Activated T-cell treated with anti-CD3 and anti-CD28 coated beads for 24 hours (primary cell): ENCODE measurements at regions not wholly inside any gene's neighbourhood (a gene's known extent, or its start where the extent isn't known, plus 50 kb on each side); places are given as distances from the start of the nearest gene placed in this dataset.

Experiments
- DNase-seq: peaks from one replicate; pipeline ENCODE4 v3.0.0-alpha.2; 2020; ENCODE audit warnings: low read depth

DNA sequence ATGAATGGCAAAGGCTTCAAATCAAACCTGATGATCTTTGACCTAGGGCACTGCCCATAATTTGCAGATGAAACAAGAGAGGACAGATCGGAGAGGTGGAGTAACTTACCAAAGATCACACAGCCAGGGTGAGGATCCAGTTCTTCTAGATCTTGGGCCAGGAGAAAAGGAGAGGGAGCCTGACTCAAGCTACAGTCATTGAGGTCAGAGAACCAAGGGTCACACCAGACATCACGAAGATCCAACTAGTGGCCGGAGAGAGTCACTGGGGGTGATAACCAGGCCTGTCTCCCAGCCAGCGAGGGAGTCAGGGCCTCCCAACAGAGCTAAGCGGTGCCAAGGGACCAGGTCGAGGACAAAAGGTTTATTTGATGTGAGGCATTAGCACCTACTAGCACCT is 115.0 kb downstream of the RIPK4 start:
- DNase-seq, result no peak

DNA sequence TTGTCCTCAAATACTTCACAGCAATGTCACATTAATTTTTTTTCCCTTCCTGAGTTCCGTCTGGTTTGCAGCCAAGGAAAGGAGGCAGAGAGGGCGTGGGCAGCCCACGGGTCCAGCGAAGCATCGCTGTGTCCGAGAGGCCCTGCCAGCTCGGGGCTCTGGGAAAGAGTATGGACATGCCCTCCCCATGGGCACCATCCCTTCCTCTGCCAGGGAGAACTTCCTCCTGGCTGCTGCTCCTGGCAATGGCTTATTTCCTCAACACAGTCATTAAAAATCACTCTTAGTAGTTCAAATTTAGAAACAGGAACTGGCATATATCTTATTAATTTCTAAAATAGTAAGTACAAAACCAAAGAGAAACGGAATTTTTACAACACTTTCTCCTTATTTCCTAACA is 115.4 kb downstream of the RIPK4 start:
- no peak for DNase-seq

DNA sequence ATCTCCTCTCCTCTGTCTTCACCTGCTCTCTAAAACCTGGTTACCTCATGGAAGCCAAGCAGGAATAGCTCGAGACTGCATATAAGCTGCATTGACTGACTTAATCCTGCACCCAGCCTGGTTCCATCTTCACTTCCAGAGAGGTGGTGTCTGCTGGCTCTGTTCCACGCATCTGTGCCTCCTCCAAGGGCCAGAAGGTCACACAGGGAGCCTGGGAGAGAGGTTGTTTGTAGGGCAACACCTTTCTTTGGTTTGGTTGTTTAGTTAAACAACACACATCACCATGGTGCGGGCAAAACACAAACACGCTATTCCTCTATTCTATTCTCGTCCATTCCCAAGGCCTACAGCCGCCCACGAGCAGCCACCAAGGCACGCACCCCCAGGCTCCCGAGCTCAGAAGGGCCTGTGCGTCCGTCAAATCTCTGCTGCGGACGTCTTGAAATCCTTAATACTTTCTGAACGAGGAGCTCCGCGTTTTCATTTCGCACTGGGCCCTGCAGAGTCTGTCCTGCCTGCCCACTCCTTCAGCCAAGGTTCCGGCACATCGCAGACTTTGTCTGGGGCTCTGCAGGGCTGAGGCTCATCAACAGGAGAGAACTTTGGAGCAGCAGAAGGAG is 116.2 kb downstream of the RIPK4 start:
- no peak for DNase-seq

DNA sequence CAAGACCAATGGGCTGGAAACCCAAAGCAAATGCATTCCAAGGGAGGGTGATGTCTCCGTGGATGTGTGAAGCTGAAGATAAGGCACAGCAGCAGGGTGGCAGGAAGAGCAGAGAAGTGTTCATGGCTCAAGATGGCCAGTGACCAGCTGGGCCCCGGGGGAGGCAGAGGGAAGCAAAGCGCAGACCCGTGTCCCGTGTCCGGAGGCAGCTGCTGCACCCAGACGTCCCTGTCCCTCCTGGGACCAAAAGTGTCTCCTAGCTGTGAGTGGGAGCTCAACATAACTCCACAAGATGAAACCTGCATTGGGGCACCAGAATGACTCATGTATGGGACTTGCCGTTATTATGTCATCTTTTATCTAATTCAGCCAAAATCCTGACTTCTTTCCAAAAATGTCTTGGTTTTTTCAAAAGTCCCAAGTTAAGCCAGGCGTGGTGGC is 118.2 kb downstream of the RIPK4 start:
- no peak for DNase-seq

DNA sequence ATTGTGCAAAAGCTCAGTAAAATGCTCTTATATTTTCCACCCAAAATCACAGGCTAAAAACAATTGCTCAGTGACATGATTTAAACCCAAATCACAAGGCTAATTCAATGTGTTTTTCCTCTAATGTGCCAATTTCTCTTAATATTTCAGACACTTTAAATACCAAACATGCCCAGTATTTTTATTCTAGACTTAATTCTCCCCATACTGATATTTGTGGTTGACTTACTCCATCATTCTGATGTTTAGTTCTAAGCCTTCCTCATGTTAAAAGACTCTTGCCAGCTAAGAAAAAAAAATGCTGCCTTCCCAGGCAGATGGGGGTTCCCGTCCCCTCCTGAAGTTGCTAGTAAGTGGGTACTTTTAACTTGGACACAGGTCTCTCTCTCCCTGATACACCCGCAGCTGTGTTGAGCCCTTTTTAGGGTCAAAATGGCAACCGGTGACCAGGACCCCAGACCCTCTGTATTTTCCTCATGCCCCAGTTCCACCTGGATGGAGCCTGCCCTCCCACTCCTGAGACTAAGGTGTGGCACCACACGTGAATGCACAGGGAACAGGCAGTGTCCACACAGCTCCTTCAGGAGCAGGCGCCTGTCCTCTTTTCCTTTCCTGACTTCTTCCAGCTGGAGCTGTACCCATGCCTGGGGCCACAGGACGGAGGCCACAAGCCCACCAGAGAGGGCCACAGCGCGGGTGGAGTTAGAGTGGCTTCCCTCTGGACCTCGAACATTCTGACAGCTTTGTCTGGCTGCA is 118.9 kb downstream of the RIPK4 start:
- DNase-seq, result no peak

DNA sequence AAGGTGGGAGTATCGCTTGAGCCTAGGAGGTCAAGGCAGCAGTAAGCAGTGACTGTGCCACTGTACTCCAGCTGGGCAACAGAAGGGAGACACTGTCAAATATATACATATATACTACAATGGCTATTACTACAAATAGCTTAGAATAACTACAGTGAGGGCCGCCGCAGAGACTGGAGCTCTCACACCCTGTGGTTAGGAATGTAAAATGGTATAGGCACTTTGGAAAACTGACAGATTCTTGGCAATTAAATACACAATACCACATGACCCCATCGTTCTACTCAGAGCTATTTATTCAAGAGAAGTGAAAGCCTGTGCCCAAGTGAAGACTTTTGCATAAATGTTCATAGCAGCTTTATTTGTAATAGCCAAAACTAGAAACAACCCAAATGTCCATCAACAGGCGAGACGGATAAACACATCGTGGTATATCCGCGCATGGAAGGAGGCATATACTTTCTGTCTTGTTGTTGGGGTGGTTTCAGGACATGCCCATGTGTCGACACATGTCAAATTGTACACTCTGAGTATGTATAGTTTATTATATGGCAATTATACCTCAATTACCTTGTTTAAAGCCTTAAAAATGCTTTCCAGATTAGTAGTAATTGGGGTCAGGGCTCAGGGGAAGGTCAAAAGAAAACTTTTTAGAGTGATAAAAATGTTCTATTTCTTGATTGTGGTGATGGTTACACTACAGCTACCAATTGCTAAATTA is 123.4 kb downstream of the RIPK4 start:
- DNase-seq, result no peak

DNA sequence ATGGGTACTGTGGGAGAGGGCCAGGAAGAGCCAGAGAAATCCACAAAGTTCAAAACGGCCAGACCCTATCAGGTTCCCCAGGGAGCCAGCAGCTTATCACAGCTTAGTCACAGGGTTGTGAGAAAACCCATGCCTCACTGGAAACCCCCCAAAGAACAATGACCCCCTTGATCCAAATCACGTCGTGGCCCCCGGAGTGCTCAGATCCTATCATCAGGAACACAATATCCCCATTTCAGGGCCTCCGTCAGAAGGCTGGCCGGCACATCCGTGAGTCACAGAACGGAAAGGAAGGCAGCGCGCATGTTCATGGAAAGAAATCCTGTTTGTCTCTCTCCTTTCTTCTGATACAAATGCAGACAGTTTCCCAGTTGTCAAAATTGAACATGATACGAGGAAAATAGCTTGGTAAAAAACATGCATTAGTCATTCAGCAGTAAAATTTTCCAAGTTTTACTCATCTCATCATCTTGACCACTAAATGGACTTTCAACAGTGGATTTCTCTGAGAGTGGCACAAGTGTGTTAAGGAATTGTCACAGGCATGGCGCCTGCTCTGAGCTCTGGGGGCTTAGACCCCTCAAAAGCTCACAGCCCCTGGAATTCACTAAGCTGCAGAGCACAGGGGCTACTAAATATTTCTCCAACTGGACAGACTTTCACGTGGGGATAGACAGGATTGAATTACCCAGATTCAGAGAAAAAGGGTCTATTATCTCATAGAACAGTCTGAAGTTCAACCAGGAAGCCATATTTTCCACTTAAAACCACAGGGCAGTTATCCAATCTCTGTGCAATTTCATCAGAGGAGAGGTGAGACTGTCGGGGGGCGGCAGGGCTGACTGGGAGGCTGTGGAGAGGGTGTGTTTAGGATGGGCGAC is 124.8 kb downstream of the RIPK4 start:
- no peak for DNase-seq

DNA sequence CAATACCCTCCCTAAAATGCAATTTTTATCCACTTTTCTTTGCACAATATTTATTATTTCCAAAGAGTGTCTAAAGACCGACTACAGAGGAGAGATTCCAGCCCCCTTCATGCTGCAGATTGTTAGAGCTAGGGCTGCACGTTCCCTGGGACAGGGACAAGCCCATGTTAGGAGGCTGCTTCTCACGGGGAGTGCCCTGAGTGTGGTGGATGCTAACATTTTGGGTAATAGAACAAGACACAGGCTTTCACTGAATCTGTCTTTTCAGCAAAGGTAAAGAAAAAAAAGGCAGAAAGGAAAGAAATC is 125.4 kb downstream of the RIPK4 start:
- DNase-seq, result no peak

DNA sequence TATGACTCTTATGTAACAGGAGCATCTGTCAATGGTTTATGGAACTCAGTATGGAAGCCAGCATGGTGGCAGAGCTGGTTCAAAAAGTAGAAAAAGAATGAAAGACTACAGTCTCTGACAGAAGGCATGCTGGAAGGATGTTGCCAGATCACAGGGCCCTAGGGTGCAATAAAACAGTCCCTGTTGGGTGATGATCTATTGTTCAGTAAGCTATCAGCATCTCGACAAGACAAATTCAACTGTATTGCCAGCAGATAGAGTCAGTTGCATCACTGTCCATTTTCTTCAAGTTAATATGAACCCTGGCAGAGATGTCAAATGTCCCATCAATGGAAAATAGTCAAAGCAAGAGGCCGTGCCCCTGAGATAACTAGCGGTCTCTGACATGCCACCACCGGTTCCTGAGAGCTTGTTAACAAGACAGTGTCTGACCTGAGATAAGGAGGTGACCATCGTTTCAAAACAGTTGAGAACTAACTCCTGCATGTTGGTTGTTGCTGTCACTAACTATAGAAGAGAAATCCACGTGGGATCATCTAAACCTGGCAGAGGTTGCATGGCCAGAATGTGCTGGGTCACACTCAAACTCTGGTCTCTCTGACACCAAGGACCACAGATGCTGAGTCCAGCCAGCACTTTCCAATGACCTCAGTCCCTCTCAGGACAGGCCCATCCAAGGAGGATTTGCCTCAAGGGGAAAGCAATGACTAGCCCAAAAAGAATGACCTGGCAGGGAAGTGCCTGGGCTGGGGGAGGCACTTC is 125.9 kb downstream of the RIPK4 start:
- DNase-seq, result no peak

DNA sequence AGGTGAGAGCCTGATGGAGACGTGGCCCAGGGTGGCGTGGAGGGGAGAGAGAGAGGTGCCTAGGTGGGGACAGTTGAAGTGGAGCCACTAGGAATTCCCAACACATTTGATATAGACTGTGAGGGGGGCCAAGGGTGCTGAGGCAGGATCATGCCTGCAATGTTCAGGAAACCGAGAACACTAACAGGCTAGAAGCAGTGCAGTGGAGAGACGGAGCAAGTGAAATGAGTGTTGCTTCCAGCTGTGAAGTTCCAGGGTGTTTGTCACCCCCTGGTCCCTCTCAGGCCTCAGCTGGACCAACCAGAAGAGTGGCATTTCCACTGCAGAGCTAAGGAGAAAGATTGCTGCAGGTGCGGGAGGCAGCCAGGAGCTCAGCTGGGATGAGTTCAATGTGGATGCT is 127.1 kb downstream of the RIPK4 start:
- no peak for DNase-seq

DNA sequence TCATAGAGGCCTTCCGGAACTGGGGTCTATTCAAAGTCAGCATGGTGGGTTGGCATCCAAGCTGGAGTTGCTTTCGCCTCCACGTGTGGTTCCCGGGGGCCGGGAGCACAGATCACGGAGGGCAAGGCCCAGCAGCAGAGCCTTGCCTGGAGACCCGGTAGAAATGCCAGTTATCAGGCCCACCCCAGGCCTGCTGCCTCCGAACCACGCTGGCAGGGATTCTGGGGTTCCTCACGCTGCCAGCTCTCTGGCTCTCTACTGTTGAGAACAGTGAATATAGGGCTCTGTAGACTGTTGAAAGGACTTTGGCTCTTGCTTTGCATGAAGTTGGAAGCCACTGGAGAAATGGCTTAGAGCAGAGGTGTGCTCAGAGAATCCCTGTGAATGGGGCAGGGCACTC is 127.5 kb downstream of the RIPK4 start:
- no peak for DNase-seq

DNA sequence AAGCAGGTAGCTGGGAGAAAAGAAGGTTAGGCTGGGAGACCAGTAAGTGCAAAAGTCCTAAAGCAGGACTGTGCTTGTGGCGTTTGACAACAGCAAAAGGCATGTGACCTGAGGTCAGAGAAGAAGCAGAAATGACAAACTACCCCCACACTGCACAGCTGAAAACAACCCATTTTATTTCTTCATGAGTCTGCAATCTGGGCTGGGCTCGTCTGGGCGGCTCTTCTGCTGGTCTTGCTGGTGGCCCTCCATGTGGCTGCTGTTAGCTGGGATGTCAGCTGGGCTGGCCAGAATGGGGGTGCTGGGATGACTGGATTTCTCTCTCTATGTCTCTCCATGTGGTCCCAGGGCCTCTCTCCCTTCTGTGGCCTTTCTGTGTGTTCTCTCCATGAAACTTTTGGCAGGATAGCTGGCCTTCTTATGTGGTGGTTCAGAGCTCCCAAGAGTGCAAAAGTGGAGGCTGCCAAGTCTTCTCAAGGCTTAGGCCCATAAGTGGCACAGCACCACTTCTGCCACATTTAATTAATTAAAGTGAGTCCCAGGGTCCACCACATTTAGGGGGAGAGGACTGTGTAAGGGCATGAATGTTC is 128.6 kb downstream of the RIPK4 start:
- DNase-seq, result no peak

DNA sequence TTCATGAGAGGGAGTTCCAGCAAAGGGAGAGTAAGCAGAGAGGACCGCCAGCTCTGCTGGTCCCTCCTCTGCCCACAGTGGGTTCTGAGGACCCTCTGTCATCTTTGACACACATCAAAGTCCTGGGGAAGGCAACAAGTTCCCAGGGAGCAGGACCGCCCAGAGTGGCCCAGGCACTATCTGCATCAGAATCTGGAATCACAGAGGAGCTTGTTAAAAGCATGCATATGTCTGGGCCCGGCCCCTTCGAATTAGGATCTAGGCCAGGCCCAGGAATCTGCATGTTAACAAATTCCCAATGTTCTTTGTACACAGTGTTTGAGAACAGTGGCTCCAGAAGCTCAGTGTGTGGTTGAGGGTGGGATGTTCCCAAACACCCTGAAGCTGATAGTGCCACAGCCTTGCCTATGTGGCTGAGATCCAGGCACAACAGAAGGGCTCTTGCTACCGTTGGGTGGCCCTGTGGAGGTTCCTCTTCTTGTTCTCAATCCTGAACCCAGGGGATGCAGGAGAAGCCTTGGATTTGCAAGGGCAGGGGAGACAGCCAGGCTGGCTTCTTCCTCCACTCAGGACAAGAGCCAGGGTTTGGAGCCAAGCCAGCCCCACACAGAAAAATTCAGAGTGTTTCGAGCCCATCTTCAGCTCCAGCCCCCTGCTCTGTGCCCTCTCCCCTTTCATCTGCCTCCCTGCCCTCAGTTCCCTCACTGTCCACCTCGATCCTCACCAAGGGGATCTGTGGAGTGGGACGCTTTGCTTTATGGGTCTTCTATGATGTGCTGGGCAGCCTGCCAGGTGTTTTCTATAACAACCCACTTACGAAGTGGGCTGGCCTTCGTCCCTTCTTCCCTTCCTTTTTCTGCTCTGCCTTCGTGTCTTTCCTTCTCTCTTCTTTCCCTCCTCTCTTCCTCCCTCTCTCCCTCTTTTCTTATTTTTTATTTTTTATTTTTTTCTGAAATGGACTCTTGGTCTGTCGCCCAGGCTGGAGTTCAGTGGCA is 129.0 kb upstream of the TMPRSS2 start:
- no peak for DNase-seq

DNA sequence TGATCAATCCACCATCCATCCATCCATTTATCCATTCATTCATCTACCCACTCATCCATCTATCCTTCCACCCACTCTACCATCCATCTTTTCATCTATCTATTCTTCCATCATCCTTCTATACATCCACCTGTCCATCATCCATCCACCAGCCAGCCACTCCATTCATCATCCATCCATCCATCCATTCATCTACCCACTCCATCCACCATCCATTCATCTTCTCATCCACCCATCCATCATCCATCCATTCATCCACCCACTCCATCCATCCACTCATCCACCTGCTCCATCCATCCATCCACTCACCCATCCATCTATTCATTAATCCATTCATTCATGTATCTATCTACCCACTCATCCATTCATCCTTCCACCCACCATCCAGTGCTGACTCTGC is 127.9 kb upstream of the TMPRSS2 start:
- no peak for DNase-seq

DNA sequence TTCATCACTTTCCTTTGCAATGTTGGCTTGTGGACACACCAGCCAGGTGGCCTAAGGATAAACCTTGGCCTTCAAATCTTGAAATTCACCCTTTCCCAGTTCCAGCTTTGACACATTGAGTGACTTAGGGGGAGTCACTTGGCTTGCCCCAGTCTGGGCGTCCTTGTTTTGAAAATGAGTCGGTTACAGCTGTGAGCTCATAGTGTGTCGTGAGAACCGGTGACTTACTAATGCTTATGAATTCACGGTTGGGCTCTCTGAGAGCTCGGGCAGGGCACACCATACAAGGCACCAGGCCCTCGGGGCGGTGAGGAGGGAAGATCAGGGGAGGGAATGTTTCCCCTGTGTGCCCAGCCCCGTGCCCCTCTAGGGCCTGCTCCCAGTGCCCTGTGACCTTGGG is 126.9 kb upstream of the TMPRSS2 start:
- no peak for DNase-seq

DNA sequence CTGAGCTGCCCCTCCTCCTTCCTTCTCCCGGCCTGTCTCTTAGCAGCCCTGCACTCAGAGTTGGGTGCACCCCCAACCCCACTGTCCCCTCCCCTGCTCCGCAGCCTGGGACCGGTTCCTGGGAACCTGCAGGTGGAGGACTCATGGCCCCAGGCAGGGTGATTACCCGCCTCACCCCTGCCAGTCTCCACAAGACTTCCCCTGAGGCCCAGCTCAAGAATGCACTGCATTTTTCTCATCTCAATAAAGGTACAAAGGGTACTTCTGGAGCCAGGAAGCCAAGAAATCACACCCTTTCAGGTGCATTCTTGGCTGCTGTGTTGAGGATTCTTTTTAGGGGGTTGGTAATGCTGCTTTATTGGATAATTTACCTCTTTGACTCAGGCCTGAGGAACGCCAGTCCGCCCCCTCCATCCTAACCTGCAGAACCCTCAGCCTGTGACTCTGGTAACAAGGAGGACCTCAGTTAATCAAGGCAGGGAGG is 126.3 kb upstream of the TMPRSS2 start:
- no peak for DNase-seq

DNA sequence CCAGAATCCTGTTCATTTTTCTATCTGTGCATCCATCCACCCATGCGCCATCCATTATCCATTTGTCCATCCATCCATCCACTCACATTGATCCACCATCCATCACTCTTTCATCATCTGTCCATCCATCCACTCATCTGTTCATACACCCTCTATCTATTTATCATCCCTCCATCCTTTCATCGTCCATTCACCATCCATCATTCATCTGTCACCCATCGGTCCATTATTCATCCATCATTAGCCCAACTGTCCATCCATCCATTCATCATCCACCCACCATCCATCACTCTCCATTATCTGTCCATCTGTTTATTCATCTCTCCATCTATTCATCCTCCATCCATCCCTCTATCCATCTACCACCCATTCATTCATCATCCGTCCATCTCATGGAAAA is 125.7 kb upstream of the TMPRSS2 start:
- DNase-seq, result no peak

DNA sequence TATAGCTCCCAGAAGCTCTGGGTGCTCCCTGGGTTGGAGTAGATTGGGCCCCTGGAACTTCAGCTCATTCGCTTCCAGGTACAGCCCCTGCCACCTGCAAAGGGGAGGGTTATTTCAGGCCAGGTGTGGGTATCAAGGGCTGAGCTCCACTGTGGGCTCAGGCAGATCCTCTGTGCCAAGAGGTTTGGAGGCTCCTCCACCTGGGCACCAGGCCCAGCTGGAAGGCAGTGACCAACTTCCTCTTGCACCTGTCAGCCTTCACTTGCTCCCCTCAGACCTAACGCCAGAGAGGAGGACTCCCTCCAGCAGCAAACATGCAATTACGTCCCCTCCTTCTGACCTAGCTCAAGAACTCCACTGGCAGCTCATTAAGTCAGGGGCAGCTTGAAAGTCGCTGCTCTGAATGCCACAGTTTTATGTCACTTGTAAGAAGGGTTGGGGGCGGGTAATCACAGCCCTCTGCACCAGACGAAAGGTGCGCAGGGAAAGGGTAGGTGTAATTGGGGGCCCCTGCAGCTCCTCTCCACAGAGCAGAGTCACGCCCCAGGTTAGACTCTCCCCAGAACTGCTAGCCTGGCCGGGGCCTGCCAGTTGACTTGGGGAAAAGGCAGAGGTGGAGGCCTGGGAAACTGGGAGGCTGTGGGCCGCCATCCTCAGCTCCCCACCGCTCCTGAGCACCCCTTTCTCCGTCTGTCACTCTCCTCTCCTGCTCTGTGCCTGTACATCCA is 125.0 kb upstream of the TMPRSS2 start:
- DNase-seq, result no peak
